Kidney (tissue), 13 donors: ENCODE measurements at regions not wholly inside any gene's neighbourhood (a gene's known extent, or its start where the extent isn't known, plus 50 kb on each side); places are given as distances from the start of the nearest gene placed in this dataset.

Experiments
- DNase-seq, 5 donors: peaks; one replicate each; pipeline ENCODE4 v3.0.0-alpha.2; 2013 to 2020
- FAIRE-seq: peaks from 2 replicates; lab custom pipeline; 2012; peaks lifted over from hg19 to GRCh38; lab: Jason Lieb, UNC
- H3K27ac ChIP-seq, 2 donors: one replicate each; pipeline ENCODE4 v1.7.0; 2013; ENCODE audit warnings: low read depth in 2 of 2, low read length in 2 of 2, inconsistent platforms in 1 of 2
- H3K27me3 ChIP-seq: one replicate; pipeline ENCODE4 v1.7.1; 2013; ENCODE audit warnings: low read length, inconsistent platforms; ENCODE audit not compliant: control insufficient read depth, insufficient read depth
- H3K36me3 ChIP-seq, 3 donors: one replicate each; pipeline versions ENCODE4 v1.7.0 to v1.7.1; 2013; ENCODE audit warnings: low read length in 3 of 3, control low read depth in 1 of 3, inconsistent platforms in 1 of 3; ENCODE audit not compliant: insufficient read depth in 3 of 3, control insufficient read depth in 2 of 3
- H3K4me1 ChIP-seq, 3 donors: one replicate each; pipeline versions ENCODE4 v1.7.0 to v1.7.1; 2013; ENCODE audit warnings: low read length in 3 of 3, inconsistent platforms in 1 of 3, low read depth in 1 of 3; ENCODE audit not compliant: control insufficient read depth in 2 of 3, insufficient read depth in 2 of 3
- H3K4me3 ChIP-seq, 3 donors: one replicate each; pipeline versions ENCODE4 v1.7.0 to v1.8.1; 2013; ENCODE audit warnings: low read length in 3 of 3, control low read depth in 1 of 3, inconsistent platforms in 1 of 3
- H3K9ac ChIP-seq, 3 donors: one replicate each; pipeline versions ENCODE4 v1.7.0 to v1.7.1; 2013; ENCODE audit warnings: low read length in 3 of 3, control low read depth in 1 of 3, inconsistent platforms in 1 of 3
- H3K9me3 ChIP-seq, 3 donors: one replicate each; pipeline versions ENCODE4 v1.7.0 to v1.7.1; 2013; ENCODE audit warnings: low read length in 3 of 3, control low read depth in 1 of 3, inconsistent platforms in 1 of 3; ENCODE audit not compliant: control insufficient read depth in 2 of 3, insufficient read depth in 1 of 3
- intact Hi-C: fragments of 100-400 bp; cut with DNase I; formaldehyde crosslinking; loops from one replicate; pipeline ENCODE4 v1.11.1; 2022
- TF ChIP-seq, protein P1 (sequence below): IDR thresholded peaks from 3 replicates; pipeline ENCODE4 v1.5.1; 2012; ENCODE audit warnings: mild to moderate bottlenecking, moderate library complexity, borderline replicate concordance; ENCODE audit not compliant: insufficient read depth; ENCODE audit errors: extremely low read depth
- donor health status: control.
- donor health status: control.
- donor health status: control.
- donor health status: control.
- donor health status: control.
- donor health status: DM: yes; HTN: yes; CAD: no.
- donor health status: Normal renal cell carcinoma (clear cell type).

GRCh38 chr2:128554151-128554769, 235.6 kb upstream of the HS6ST1 start:
- H3K9ac ChIP-seq: no peak overlapping the region
- FAIRE-seq: no peak
- DNase-seq: no peak
- H3K9me3 ChIP-seq: no peaks in the 10 kb centered on the region
- TF ChIP-seq, protein P1, sequence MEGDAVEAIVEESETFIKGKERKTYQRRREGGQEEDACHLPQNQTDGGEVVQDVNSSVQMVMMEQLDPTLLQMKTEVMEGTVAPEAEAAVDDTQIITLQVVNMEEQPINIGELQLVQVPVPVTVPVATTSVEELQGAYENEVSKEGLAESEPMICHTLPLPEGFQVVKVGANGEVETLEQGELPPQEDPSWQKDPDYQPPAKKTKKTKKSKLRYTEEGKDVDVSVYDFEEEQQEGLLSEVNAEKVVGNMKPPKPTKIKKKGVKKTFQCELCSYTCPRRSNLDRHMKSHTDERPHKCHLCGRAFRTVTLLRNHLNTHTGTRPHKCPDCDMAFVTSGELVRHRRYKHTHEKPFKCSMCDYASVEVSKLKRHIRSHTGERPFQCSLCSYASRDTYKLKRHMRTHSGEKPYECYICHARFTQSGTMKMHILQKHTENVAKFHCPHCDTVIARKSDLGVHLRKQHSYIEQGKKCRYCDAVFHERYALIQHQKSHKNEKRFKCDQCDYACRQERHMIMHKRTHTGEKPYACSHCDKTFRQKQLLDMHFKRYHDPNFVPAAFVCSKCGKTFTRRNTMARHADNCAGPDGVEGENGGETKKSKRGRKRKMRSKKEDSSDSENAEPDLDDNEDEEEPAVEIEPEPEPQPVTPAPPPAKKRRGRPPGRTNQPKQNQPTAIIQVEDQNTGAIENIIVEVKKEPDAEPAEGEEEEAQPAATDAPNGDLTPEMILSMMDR: no peak
- no peaks in the 10 kb centered on the region for H3K36me3 ChIP-seq
- no peak overlapping the region for H3K27ac ChIP-seq
- H3K4me3 ChIP-seq: no peak overlapping the region
- H3K27me3 ChIP-seq: no peaks in the 10 kb centered on the region
- no peaks in the 10 kb centered on the region for H3K4me1 ChIP-seq
- intact Hi-C loops: no loop called here

GRCh38 chr2:128555433-128555832, 236.8 kb upstream of the HS6ST1 start:
- TF ChIP-seq, protein P1: no peak
- H3K36me3 ChIP-seq: no peaks in the 10 kb centered on the region

DNA sequence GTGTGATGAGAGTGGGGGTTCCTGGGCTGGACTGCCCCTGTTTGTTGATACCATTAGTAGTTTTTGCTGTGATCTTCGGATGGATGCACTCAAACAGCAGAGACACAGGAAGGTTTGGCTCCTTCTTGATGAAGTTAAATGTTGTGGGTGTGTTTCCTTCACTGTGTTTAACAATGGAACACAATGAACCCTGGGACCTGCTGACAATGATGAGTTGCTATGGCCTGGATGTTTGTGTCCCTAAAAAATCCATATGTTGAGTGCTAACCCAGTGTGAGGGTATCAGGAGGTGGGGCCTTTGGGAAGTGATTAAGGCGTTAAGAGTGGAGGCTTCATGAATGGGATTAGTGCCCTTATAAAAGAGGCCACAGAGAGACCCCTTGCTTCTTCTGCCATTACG, 237.4 kb upstream of the HS6ST1 start:
- Histone ChIP-seq H3K4me3 (no peak overlapping the region), H3K36me3 (no peaks in the 10 kb centered on the region), H3K27me3 (no peaks in the 10 kb centered on the region), H3K9ac (no peak overlapping the region), H3K27ac (no peak overlapping the region), H3K9me3 (no peaks in the 10 kb centered on the region), H3K4me1 (no peaks in the 10 kb centered on the region)
- FAIRE-seq (no peak), DNase-seq (no peak)
- intact Hi-C loops: no loop called here
- TF ChIP-seq, protein P1: no peak

More at GRCh38 chr2:128555433-128555832, 236.8 kb upstream of the HS6ST1 start:
- Histone ChIP-seq H3K4me1 (no peaks in the 10 kb centered on the region), H3K4me3 (no peak overlapping the region), H3K27me3 (no peaks in the 10 kb centered on the region), H3K27ac (no peak overlapping the region), H3K9ac (no peak overlapping the region), H3K9me3 (no peaks in the 10 kb centered on the region)
- FAIRE-seq: no peak
- intact Hi-C loops: no loop called here
- no peak for DNase-seq

DNA sequence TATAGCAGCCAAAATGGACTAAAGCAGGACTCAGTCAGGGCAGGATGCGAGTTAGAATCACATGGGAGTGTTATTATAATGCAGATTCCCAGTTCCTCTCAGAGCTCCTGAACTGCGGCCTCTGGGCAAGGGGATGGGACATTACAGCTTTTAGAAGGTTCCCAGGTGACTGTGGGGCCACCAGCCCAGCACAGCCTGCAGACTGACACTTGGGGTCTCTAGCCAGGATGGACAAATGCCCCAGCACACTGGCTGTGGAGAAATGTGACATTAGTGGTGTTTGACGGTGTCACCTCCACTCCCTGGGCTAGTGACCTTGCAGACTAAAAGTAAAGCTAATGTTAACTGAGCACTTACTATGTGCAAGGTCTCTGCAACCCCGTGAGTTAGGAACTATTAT, 238.0 kb upstream of the HS6ST1 start:
- TF ChIP-seq, protein P1: no peak
- DNase-seq (no peak), FAIRE-seq (no peak)
- Histone ChIP-seq H3K4me1 (no peaks in the 10 kb centered on the region), H3K9ac (no peak overlapping the region), H3K4me3 (no peak overlapping the region), H3K27ac (no peak overlapping the region), H3K9me3 (no peaks in the 10 kb centered on the region), H3K27me3 (no peaks in the 10 kb centered on the region), H3K36me3 (no peaks in the 10 kb centered on the region)
- intact Hi-C loops: no loop called here
